GM08714 (cell line): ENCODE measurements at regions not wholly inside any gene's neighbourhood (a gene's known extent, or its start where the extent isn't known, plus 50 kb on each side); places are given as distances from the start of the nearest gene placed in this dataset.

ENCODE experiments used
- H3K4me3 ChIP-seq: fragments of 200-500 bp; sonication (Bioruptor generic); 2 replicates; pipeline ENCODE4 v1.5.1; 2014; ENCODE audit warnings: mild to moderate bottlenecking, low read length, inconsistent platforms
- ZNF274 ChIP-seq: IDR thresholded peaks from 2 replicates; pipeline ENCODE4 v1.6.1; 2012; ENCODE audit warnings: mild to moderate bottlenecking, low read depth, low read length

DNA sequence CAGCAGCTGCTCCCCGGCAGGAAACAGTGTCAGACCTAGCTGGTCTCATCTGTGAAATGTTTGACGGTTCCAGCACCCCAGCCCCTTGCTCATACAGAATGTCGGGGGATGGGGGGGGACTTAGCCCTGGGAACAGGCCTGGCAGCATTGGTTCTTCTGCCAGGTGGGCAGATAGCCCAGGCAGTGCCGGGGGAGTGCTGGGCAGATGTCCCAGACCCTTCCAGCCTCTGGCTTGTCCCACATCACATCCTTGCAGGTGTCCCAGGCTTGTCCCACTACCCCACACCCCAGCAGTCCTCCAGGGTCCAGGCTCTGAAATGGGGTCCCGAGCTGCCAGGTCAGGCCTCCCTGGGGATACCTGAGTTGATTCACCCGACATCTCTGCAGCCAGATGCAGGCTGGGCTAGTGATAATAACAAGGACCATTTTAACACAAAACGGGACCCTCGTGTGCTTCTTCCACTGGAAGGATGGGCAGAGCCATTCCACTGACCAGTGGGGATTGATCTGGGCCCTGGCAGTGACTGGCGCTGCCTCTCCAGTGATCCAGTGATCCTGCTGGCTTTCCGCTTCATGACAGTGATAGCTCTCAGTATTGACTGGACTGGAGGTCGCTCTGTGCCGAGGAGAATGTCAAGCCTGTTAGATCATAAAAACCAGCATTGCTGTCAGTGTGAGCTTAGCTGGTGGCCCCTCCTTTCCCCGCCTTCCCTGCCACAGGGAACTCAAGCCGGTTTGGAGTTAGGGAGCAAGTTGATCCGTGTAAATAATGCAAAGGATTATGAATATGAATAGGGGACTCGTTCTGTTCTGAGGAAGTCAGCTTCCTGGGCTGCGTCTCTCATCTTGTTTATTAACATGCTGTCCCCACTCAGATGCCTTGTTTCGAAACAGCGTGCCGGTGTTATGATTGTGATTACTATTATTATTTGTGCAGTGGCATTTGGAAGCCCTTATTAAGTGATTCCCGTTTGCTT is 180.6 kb downstream of the AACS start:
- no peak overlapping the region for H3K4me3 ChIP-seq
- no peak for TF ChIP-seq ZNF274

DNA sequence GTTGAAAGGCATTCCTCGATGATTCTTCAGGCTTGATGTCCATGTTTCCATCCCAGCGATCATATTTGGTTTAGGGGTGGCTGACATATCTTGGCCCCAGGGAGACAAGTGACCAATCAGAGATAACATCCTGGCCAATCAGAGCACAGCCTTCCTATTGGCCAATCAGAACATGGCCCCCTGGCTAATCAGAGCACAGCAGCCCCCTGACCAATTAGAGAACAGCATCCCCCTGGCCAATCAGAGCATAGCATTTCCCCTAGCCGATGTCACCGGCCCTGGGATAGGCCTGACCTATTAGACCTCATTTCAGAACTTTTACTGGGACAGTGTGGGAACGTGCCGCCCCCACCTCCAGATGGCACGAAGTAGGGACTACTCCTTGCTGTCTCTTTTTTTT is 182.2 kb downstream of the AACS start:
- no peak for TF ChIP-seq ZNF274
- H3K4me3 ChIP-seq = no peak overlapping the region

DNA sequence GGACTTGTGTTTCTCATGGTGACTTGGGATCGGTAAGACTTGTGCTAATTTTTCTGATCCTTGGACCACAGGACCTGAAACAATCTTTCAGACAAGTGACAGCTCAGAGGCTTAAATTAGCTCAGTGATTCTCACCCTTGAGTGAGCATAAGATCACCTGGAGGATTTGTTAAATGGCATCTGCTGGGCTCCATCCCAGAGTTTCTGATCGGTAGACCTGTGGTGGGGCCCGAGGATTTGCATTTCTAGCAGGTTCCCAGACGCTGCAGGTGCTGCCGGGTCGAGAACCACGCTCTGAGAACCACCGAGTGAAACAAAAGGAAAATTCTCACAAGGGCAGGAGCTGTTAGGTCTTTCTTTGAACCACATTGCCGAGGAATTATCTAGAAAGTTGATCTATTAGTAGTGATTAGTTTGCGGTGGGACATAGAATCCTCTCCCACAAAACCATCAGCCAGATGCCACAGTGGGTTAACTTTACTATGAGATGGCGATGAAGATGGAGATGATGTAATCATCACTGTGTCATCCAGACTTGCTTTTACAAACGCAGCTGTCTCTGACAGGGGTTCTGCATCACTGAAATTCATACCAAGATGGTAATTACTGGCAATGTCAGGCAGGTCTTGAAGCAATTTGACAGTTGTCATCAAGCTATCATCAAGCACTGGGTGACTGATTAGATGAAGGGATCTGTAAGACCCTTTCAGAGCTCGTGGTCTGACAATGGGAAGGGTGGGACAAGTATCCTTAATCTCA is 184.0 kb downstream of the AACS start:
- TF ChIP-seq ZNF274 = no peak
- H3K4me3 ChIP-seq = no peak overlapping the region

DNA sequence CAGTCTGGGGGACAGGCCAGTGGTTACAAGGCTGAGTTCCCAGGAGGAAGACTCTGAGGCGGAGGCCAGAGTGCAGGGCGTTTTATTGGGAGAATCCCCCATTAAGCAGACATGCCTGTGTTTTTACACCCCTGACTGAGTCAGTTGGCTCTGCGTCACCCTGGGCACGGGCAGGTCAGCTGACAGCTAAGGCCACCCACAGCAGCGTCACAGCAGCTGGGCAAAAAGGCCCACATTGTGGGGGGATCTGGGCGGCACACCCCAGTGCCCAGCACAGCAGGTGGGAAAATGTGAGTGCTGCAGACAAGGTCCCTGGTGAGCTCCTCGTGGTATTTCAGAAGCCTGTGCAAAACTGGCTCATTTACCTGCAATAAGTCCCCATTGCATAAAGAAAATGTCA is 184.7 kb downstream of the AACS start:
- H3K4me3 ChIP-seq = no peak overlapping the region

DNA sequence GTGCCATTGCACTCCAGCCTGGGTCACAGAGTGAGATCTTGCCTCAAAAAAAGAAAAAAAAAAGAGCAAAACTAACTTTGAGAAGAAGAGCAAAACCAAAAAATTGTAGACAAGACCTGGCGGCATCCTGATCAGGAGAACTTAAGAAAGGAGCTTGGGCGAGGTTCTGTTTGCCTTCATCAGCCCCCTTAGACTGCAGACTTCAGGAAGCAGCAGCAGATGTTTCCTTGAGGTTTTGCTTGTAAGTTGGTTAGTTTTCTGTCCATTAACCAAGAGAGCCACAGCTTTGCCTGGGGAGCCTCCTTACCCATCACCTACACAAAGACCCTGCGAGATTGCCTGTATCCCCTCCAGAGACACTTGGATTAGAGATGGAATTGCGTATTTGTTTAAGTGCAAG is 189.0 kb downstream of the AACS start:
- H3K4me3 ChIP-seq = no peak overlapping the region
- no peak for TF ChIP-seq ZNF274

More for the DNA sequence above, 184.7 kb downstream of the AACS start:
- no peak for TF ChIP-seq ZNF274

DNA sequence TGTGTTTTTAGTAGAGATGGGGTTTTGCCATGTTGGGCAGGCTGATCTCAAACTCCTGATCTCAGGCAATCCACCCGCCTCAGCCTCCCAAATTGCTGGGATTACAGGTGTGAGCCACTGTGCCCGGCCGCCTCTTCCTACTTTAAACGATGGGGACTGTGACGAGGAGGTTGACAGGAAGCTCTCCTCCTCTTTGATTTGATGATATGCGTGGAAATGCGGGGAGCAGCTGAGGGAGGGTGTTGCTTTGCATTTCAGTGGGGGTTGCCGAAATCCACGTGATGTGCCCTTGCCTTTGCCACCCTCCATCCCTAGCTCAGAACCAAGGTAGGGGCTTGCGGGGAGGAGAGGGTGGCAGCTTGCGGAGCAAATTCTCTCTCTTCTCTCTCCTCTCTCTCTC is 189.6 kb downstream of the AACS start:
- no peak for TF ChIP-seq ZNF274
- no peak overlapping the region for H3K4me3 ChIP-seq

DNA sequence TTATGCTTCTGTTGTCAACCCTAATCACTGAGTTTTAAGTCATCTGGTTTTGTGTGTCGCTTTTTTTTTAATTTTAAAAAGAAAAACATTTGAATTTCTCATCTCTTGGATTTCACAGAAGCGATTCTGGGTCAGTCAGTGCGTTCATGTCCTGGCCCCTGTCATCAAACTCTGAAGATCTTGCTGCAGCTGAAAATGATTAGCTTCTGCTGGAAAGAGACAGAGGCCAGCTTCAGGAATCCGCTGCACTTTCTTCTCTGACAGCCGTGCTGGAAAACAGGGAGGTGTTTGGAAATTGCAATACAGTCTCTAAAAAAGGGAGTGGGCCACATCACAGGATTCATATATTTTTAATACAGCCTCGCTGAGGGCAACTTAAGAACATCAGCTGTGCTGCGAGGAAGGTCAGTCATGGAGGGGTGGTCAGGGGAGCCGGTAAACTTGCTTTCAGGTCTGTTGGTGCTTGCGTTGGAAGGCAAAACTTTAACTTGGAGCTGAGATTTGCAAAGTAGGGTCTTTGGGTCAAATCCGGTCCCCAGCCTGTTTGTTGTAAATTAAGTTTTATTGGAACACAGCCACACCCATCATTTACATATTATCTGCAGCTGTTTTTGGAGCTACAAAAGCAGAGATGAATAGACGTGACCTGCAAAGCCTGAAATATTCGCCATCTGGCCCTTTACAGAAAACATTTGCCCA is 190.8 kb downstream of the AACS start:
- TF ChIP-seq ZNF274 = no peak

DNA sequence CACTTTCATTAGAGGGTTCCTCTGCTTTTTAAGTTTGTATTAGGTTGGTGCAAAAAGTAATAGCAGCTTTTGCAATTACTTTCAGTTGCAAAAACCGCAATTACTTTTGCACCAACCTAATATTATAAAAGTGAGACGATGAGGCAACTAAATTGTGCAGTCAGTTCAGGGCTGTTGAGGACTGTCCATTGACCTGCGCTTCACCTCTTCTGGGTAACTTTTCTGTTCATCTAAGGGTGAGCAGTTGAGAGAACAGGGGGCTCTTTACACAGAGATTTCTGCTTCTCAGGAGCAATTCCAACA is 191.3 kb downstream of the AACS start:
- TF ChIP-seq ZNF274 = no peak

More for the DNA sequence above, 190.8 kb downstream of the AACS start:
- H3K4me3 ChIP-seq = no peak overlapping the region

DNA sequence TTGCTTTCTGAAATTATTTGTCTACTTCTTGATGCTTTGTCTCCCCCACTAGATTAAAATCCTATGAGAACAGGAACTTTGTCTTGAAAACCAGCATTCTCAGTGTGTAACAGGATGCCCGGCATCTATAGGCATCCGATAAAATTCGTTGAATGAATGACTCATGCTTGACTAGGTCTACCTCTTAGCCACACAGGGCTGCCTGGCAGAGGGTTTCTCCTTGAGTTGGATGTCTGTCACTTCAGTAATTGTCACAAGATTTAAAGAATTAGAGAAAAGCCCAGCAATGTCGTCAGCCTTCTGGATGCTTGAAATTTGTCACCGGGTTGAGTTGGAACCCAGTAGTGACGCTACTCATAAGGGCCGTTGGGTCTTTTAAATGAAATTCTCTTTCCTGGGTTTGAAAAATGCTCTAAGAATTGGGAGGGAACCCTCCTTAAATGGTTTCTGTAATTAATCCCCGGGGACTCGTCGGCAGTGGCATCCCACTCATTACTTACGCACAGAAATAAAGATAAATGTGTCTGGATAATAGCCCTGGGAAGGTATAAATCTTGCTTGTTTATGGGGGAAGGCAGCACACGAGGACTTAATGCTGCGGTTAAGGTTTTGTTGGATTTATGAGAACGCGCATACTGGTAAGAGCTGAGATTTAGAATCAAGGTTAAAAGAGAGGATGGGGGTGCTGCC is 194.1 kb downstream of the AACS start:
- TF ChIP-seq ZNF274 = no peak

More for the DNA sequence above, 191.3 kb downstream of the AACS start:
- no peak overlapping the region for H3K4me3 ChIP-seq

DNA sequence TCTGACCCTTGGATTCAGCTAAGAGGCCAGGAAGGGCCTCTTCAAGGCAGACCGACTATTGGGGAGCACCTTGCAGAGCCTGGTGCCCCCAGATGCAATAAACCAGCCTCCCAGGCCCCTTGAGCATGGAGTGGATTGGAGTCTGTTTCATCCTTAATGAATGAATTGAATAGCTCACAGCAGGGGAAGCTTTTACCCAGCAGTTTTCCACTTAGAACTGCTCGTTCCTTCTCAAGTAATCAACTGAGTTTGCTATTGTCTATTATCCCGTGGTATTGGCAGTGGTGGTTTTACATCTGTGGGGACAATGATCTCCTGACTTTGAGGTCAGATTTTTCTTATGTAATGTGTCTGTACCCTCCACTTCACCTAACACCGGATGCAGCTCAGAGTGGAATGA is 197.6 kb downstream of the AACS start:
- no peak for TF ChIP-seq ZNF274
- H3K4me3 ChIP-seq = no peak overlapping the region

More for the DNA sequence above, 194.1 kb downstream of the AACS start:
- H3K4me3 ChIP-seq = no peak overlapping the region

DNA sequence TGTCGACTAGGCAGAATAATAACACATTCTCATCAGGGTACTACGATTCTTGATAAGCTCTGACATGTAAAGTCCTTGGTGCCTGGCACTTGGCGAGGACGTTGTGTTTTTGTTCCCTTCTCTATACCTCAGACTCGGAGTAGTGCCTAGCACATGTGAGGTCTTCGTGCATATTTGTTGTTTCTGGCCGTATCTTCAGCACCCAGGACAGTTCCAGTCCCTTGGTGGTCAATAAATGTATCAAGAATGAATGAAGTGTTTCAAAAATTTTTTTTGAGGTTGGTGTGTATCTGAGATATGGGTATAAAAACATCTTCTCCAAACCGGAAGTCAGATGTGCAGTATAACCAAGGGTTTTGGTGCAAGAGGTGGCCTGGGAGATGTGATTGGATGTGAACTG is 198.2 kb downstream of the AACS start:
- TF ChIP-seq ZNF274 = no peak

DNA sequence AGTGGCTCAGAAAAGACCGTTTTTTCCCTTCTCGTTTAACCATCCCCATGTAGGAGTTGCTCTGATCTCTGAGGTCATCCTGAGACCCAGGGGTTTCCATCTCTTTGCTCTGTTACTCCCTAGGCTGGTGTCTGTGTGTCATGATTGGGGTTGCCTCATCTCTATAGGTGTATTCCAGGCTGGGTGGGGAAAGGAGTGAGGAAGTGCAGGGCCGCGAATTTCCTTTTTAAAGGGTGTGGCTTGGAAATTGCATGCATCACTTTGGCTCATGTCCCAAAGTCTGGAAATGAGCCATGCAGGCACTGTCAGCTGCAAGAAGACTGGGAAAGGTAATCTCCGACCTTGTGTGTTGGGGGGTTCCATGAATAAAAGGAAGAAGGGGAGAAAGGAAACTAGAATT is 201.9 kb downstream of the AACS start:
- TF ChIP-seq ZNF274 = no peak
- H3K4me3 ChIP-seq = no peak overlapping the region

More for the DNA sequence above, 198.2 kb downstream of the AACS start:
- H3K4me3 ChIP-seq = no peak overlapping the region

DNA sequence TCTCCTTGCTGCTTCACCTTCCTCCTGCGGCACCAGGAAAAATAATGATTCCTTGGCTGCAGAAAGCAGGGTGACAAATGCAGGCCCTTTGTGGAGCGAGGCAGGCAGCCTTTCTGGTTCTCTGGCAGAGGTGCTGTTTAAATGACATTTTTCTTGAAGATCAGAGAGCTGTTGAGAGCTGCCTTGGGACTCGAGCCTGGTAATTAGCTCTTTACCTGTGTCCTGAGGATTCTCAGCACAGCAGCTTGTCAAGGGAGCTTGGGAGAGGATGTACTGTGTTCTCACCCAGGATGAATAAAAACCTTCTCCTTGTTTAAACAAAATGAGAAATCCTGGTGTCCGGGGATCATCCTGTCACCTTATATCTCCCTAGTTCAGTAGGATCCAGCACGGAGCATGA is 204.0 kb downstream of the AACS start:
- no peak for TF ChIP-seq ZNF274
- no peak overlapping the region for H3K4me3 ChIP-seq

DNA sequence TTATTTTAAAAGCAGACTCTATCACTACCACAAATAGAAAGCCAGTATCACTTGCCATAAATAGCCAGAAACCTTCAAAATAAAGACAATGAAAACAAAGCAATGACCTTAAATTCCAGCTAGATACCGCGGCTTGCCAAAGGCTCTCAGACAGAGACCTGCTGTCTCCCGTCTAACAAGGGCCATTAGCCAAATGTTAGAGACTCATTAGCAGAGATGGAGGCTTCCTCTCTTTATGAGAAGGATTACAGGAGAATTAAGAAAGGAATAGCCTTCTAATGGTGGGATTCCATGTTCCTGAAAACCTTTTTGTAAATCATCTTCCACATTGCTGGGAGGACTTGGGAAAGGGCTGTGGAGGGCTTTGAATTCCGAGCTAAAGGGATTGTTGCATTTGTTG is 206.7 kb downstream of the AACS start:
- TF ChIP-seq ZNF274 = no peak
- H3K4me3 ChIP-seq = no peak overlapping the region

DNA sequence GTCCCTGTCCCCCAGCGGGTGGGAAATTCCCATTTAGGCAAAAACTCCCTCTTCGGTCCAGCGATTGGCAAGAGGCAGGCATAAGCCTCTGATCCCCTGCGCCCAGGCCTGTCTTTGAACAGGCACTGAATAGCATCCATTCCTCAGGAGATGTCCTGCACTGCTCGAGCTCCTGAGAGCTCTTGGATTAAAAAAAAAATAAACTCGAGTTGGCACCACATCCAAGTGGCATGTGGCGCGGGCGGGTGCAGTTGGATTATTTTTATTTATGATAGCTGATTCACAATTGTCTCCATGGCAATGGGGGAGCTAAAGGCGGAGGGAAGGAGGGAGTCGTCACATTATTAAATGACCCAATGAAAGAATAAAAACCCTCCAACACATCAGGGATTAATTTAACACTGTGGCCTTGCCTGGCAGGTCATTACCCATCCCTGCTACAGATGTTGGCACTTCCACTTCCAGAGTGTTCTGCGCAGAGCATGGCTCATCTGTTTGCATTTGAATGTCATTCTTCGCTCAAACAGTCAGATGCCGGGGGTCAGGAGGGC is 207.2 kb downstream of the AACS start:
- TF ChIP-seq ZNF274 = no peak
- no peak overlapping the region for H3K4me3 ChIP-seq
